Stimulated activated CD4-positive, alpha-beta T cell treated with anti-CD3 and anti-CD28 coated beads, Interleukin-12 subunit alpha, Interleukin-12 subunit beta, amount 100 ng/mL, for 4 hours (primary cell): ENCODE measurements at regions not wholly inside any gene's neighbourhood (a gene's known extent, or its start where the extent isn't known, plus 50 kb on each side); places are given as distances from the start of the nearest gene placed in this dataset.

Experiments
- DNase-seq: peaks from one replicate; pipeline ENCODE4 v3.0.0-alpha.2; 2020

GRCh38 chr15:26477044-26477443 lies 295.8 kb downstream of the GABRB3 start:
- DNase-seq, result no peak

GRCh38 chr15:26475554-26475953 lies 297.3 kb downstream of the GABRB3 start:
- no peak for DNase-seq

GRCh38 chr15:26472661-26473060 lies 300.2 kb downstream of the GABRB3 start:
- DNase-seq, result no peak

- DNase-seq, result no peak
Observed at GRCh38 chr15:26461847-26462608, 310.8 kb downstream of the GABRB3 start.

GRCh38 chr15:26460165-26460564 lies 312.7 kb downstream of the GABRB3 start:
- no peak for DNase-seq

GRCh38 chr15:26455828-26456227 lies 317.0 kb downstream of the GABRB3 start:
- no peak for DNase-seq

GRCh38 chr15:26453914-26454313 lies 319.0 kb downstream of the GABRB3 start:
- DNase-seq, result no peak

GRCh38 chr15:26451995-26452394 lies 320.9 kb downstream of the GABRB3 start:
- no peak for DNase-seq

GRCh38 chr15:26449291-26449690 lies 323.6 kb downstream of the GABRB3 start:
- no peak for DNase-seq

GRCh38 chr15:26443321-26443720 lies 329.5 kb downstream of the GABRB3 start:
- no peak for DNase-seq

- no peak for DNase-seq
Observed at GRCh38 chr15:26442680-26443079, 330.2 kb downstream of the GABRB3 start.

GRCh38 chr15:26439681-26440080 lies 333.2 kb downstream of the GABRB3 start:
- no peak for DNase-seq

GRCh38 chr15:26438718-26439117 lies 334.1 kb downstream of the GABRB3 start:
- DNase-seq, result no peak

GRCh38 chr15:26438316-26438715 lies 334.6 kb downstream of the GABRB3 start:
- no peak for DNase-seq

- no peak for DNase-seq
Observed at GRCh38 chr15:26433818-26434217, 339.0 kb downstream of the GABRB3 start.

GRCh38 chr15:26433060-26433459 lies 339.8 kb downstream of the GABRB3 start:
- DNase-seq, result no peak

GRCh38 chr15:26421065-26421464 lies 351.8 kb downstream of the GABRB3 start:
- DNase-seq, result no peak

- no peak for DNase-seq
Observed at GRCh38 chr15:26395624-26396023, 377.2 kb downstream of the GABRB3 start.

- DNase-seq, result no peak
Observed at GRCh38 chr15:26394801-26395200, 378.1 kb downstream of the GABRB3 start.

- DNase-seq, result no peak
Observed at GRCh38 chr15:26392956-26393355, 379.9 kb downstream of the GABRB3 start.

- DNase-seq, result no peak
Observed at GRCh38 chr15:26391567-26392194, 381.2 kb downstream of the GABRB3 start.

GRCh38 chr15:26382444-26383072 lies 390.3 kb downstream of the GABRB3 start:
- no peak for DNase-seq

GRCh38 chr15:26378304-26378703 lies 394.6 kb downstream of the GABRB3 start:
- DNase-seq, result no peak

- no peak for DNase-seq
Observed at GRCh38 chr15:26376243-26376642, 396.6 kb downstream of the GABRB3 start.
